ENCODE measurements at regions not wholly inside any gene's neighbourhood (a gene's known extent, or its start where the extent isn't known, plus 50 kb on each side); places are given as distances from the start of the nearest gene placed in this dataset.

- no peaks in the 10 kb centered on the region for H3K4me1 ChIP-seq
- no peak overlapping the region for H3K4me3 ChIP-seq
- no peaks in the 10 kb centered on the region for H3K27me3 ChIP-seq (ENCODE audit: insufficient read depth in 3 of 3, low read length in 2 of 3)
- TF ChIP-seq CTCF (IDR thresholded peaks at IDR 0.05) = no peak
- intact Hi-C loops (cut with DNase I) = no loop called here
- no peak for DNase-seq
- no peak for ATAC-seq
- H3K36me3 ChIP-seq (ENCODE audit: insufficient read depth in 1 of 2, low read depth in 1 of 2) = no peaks in the 10 kb centered on the region
- H3K9me3 ChIP-seq = peaks cover 19% of the 10 kb centered on the region
- no peak overlapping the region for H3K27ac ChIP-seq
Measured at GRCh38 chr13:39886336-39886735, 230.9 kb downstream of the COG6 start.

GRCh38 chr13:39887387-39887786, 231.9 kb downstream of the COG6 start:
- WGBS, 3 donors = 61 to 63% (median 62%) methylated on average over 2 of the region's 2 CpGs
- no peak overlapping the region for H3K27ac ChIP-seq
- H3K9me3 ChIP-seq = peaks cover 19% of the 10 kb centered on the region
- no peak overlapping the region for H3K4me3 ChIP-seq
- H3K4me1 ChIP-seq = no peaks in the 10 kb centered on the region
- H3K36me3 ChIP-seq (ENCODE audit: insufficient read depth in 1 of 2, low read depth in 1 of 2) = no peaks in the 10 kb centered on the region
- H3K27me3 ChIP-seq (ENCODE audit: insufficient read depth in 3 of 3, low read length in 2 of 3) = no peaks in the 10 kb centered on the region
- ATAC-seq = no peak
- no peak for DNase-seq
- no peak for TF ChIP-seq CTCF (IDR thresholded peaks at IDR 0.05)
- intact Hi-C loops (cut with DNase I) = no loop called here

- H3K9me3 ChIP-seq = peaks cover 11% of the 10 kb centered on the region
- H3K27me3 ChIP-seq (ENCODE audit: insufficient read depth in 3 of 3, low read length in 2 of 3) = no peaks in the 10 kb centered on the region
- no peak for ATAC-seq
- no peak for TF ChIP-seq CTCF (IDR thresholded peaks at IDR 0.05)
- no peak overlapping the region for H3K27ac ChIP-seq
- no peak for DNase-seq
- H3K4me3 ChIP-seq = no peak overlapping the region
- intact Hi-C loops (cut with DNase I) = no loop called here
- WGBS, 3 donors = 62 to 67% (median 65%) methylated on average over 4 of the region's 4 CpGs
- no peaks in the 10 kb centered on the region for H3K4me1 ChIP-seq
- H3K36me3 ChIP-seq (ENCODE audit: insufficient read depth in 1 of 2, low read depth in 1 of 2) = no peaks in the 10 kb centered on the region
Measured at GRCh38 chr13:39888865-39889810, 233.7 kb downstream of the COG6 start.

GRCh38 chr13:39890537-39890936, 235.1 kb downstream of the COG6 start:
- intact Hi-C loops (cut with DNase I) = no loop called here
- H3K4me1 ChIP-seq = no peaks in the 10 kb centered on the region
- 80 to 96% (median 94%) methylated on average over 4 of the region's 4 CpGs for WGBS, 3 donors

More at GRCh38 chr13:39890537-39890936, 235.1 kb downstream of the COG6 start:
- TF ChIP-seq CTCF (IDR thresholded peaks at IDR 0.05) = no peak
- no peaks in the 10 kb centered on the region for H3K36me3 ChIP-seq (ENCODE audit: insufficient read depth in 1 of 2, low read depth in 1 of 2)
- H3K4me3 ChIP-seq = no peak overlapping the region
- H3K9me3 ChIP-seq = no peaks in the 10 kb centered on the region
- ATAC-seq (no peak), DNase-seq (no peak)
- H3K27ac ChIP-seq = no peak overlapping the region
- no peaks in the 10 kb centered on the region for H3K27me3 ChIP-seq (ENCODE audit: insufficient read depth in 3 of 3, low read length in 2 of 3)
